Kidney capillary endothelial cell (primary cell): ENCODE measurements at regions not wholly inside any gene's neighbourhood (a gene's known extent, or its start where the extent isn't known, plus 50 kb on each side); places are given as distances from the start of the nearest gene placed in this dataset.
"Not testable (repeated sequence)": the region's sequence is repeated elsewhere in the genome, so short reads cannot be mapped to it uniquely, and the experiment has no call there.

Source experiments
- DNase-seq: peaks from one replicate; pipeline ENCODE4 v3.0.0-alpha.2; 2018; ENCODE audit warnings: low spot score

- DNase-seq, result no peak
Measured at GRCh38 chr11:134845474-134846327, 433.7 kb upstream of the B3GAT1 start.

DNA sequence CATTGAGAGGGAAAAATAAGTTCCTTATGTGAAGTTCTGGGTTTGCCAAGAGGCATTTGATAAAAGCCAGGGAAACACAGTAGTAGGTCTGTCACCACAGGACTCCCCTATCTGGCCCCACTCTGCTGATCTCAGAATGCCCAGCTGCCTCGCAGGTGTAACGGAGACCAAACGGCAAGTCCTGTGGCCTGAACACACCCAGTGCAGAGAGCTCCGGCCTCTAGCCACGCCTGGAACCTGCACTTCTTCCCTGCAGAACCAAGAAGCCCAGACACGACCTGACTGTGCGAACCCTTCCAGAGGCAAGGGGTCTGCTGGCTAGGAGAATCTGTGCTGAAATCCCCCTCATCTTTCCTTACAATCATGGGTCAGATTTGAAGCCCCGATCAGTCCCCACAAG is 432.8 kb upstream of the B3GAT1 start:
- DNase-seq, result no peak

DNA sequence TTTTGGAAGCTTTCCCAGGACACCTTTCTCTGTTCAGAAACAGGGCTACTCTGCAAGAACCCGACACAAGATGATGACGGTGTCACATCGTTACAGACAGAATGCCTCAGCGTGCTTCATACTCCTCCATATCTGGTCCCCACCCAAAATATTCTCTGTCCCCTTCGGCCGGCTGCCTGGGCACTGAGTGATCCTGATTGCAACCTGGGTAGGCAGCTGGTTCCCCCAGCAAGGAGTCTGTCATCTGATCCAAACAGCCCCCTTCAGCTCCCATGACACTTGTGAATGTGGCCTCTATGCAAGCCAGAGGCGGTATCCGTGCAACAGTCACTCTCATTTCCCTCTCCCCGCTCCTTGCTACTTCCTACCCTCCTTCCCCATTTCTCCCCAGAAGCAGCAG is 431.7 kb upstream of the B3GAT1 start:
- no peak for DNase-seq

- no peak for DNase-seq
Measured at GRCh38 chr11:134843020-134843419, 431.0 kb upstream of the B3GAT1 start.

GRCh38 chr11:134841972-134842371 is 429.9 kb upstream of the B3GAT1 start:
- no peak for DNase-seq

GRCh38 chr11:134841411-134841810 is 429.4 kb upstream of the B3GAT1 start:
- DNase-seq, result no peak

DNA sequence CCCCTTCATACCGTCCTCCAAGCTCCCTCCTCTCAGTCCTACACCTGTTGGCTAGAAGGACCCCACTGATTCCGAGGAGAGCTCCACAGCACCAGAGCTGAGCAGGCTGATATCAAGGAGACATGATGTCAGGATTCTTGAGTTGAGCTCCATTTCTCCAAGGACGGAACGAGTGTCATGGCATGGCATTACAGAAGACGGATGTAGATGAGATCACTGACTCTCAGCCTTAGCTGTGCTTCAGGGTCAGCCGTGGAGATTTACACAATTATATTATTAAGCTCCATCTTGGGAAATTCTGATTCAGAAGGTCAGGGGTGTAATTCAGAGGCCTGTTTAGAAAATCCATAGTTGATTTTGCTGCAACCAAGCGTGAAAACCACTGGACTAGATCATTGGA is 428.9 kb upstream of the B3GAT1 start:
- DNase-seq, result no peak

DNA sequence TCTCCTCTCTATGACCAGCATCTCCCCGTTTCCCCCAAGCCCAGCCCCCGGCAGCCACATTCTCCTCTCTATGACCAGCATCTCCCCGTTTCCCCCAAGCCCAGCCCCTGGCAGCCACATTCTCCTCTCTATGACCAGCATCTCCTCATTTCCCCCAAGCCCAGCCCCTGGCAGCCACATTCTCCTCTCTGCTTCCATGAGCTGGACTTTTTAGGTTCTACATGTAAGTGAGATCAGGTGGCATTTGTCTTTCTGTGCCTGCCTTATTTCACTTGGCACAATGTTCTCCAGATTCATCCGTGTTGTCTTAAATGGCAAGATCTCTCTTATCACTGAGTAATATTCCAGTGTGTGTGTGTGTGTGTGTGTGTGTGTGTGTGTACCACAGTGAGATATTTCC is 428.1 kb upstream of the B3GAT1 start:
- DNase-seq, result not testable (repeated sequence)

DNA sequence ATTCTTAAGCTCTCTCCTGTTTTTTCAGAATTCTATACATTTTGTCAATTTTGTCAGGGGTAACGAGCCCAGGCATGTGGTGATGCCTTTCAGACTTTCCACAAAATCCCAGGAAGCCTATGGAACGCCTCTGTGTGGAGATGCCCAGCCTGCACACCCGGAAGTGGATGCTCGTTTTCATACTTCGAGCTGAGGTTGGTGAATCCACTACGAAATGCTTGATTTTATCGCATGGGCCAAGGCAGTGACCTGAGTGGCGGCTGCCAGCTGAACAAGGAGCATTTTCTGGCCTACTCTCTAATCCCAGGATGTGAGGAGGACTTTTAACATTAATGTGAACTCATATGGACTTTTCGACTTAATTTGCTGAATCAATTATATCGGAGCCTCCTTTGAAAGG is 426.7 kb upstream of the B3GAT1 start:
- no peak for DNase-seq

GRCh38 chr11:134837887-134838232 is 425.8 kb upstream of the B3GAT1 start:
- no peak for DNase-seq

DNA sequence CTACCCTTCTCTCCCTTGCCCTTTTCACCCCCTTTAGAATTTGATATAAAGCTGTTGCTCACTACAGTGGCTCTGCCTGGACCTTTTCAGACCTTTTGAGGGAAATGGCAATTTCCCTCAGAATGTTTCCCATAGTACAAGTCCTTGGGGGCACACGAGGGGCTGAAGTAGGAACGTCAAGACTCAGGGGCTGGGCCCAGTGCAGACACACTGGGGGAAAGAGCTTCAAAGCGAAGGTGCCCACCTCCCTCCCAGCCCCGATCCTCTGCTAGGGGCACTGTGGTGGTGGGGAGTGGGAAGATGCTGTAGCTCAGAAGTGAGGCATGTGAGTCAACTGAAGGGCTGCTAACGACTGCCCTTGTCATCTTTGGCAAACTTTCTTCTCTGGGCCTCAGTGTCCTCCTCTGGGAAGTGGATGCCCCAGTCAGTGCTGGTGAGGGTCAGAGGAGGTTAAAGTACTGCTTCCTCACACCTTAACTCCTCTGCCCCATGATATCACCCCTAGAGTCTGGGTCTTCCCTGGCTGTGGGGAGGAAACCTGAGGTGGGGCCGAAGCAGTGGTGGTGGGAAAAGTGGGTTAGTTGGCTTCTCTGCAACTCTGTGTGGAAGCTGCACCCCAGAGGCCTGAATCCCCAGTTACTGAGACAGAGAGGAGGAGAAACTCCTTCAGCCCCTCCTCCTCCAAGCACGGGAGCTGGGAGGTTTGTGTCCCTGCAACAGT is 425.3 kb upstream of the B3GAT1 start:
- no peak for DNase-seq

DNA sequence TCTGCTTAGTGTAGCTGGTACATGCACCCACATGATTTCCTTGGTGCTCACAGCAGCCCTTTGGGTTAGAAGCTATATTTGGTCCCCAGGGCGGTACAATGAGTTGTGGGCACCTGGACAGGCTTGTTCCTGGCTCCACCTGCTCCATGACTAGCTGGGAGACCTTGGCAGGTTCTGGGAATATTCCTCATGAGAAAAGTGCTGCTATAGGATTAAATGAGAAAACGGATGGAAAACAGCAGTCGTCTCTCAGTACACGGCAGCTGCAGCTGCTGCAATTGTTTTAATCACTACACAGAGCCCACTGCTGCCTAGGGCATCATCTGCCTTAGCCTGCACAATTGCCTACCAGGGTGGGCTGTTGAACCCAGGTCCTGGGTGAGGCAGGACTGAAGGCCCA is 424.5 kb upstream of the B3GAT1 start:
- no peak for DNase-seq

DNA sequence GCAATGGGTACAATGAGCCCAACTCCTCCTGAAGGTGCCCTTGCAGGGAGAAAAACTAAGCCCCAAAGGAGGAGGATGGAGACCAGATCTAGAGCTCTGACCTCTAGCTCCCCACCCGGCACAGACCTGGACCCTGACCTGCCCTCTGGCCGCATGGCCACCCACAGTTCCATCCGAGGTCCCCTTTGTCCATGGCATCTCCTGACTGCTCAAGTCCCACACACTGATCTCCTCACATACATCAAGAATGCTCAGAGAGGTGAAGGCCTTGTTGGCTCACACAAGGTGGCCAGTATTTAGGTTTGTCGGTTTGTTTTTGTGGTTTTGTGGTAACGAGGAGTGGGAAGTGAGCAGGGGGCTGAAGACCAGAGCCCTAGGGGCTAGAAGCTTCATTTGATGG is 423.5 kb upstream of the B3GAT1 start:
- no peak for DNase-seq

GRCh38 chr11:134830312-134830711 is 418.3 kb upstream of the B3GAT1 start:
- no peak for DNase-seq

- DNase-seq, result no peak
Measured at GRCh38 chr11:134823970-134824369, 411.9 kb upstream of the B3GAT1 start.

DNA sequence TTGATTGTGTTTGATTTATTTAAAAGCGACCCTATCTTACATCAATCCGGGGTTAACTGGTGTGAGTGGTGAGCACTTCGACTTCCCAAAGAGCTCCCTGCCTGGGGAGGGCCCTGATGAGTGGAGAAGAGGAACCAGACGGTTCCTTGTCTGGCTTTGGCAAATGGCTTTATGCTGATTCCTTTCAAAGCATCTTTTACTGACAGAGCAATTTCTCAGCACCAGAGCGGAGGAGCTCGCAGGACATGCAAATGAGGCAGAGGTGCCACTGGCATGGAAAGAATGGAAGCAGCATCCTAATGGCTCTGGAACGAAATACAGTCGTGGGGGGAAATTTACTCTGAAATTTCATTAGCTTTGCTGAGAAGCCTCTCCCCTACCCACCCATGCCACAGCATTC is 410.9 kb upstream of the B3GAT1 start:
- DNase-seq, result no peak

GRCh38 chr11:134821422-134821821 is 409.4 kb upstream of the B3GAT1 start:
- DNase-seq, result no peak

- DNase-seq, result no peak
Measured at GRCh38 chr11:134819041-134819440, 407.0 kb upstream of the B3GAT1 start.

DNA sequence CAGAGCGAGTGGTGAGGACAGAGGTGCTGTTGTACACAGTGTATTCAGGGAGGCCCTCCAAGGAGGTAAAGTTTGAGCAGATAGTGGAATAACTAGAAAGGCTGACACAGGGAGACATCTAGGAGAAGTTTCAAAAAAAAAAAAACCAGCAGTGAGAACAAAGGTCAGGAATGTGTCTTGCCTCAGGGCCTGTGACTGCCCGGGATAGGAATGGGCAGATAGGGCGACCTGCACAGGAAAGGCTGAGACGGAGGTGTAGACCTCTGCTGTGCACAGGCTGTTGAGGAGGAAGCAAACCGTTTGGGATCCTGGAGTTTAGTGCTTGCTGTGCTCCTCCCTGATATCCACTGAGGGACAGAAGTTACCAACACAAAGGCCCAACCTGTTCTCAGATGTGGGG is 406.5 kb upstream of the B3GAT1 start:
- no peak for DNase-seq

DNA sequence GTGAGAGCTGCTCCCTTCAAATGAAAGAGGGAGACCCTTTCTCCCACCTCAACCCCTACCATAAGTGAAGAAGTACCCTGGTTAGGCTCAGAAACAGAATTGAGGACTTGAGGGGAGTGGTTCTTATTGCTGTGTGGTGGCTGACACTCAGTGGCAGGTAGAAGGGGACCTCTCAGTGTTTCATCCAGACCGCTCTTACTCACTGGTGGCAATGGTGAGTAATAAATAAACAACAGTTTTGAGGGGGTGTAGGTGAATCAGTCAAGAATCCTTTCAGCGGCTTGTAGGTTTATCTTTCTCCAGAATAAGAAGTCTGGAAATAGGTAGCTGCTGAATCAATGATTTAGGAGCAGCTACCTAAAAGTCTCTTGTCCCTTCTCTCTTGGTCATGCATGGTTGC is 403.4 kb upstream of the B3GAT1 start:
- no peak for DNase-seq

DNA sequence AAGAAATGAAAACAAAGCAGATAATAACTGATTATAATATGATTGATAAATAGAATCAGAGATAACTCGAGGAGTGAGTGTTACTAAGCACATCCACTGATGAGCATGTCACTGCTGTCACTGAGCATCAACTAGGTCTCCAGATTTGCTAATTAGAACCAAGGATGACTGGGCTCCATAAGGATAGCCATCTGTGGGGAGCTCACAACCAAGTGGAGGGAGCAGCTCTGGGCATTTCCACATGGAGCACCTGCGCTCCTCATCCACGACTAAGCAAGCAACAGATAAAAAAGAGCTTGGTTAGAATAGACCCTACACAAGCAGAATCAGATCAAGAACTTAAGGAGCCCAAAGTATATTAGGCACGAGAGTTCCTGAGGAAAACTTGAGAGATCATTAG is 396.0 kb upstream of the B3GAT1 start:
- no peak for DNase-seq

DNA sequence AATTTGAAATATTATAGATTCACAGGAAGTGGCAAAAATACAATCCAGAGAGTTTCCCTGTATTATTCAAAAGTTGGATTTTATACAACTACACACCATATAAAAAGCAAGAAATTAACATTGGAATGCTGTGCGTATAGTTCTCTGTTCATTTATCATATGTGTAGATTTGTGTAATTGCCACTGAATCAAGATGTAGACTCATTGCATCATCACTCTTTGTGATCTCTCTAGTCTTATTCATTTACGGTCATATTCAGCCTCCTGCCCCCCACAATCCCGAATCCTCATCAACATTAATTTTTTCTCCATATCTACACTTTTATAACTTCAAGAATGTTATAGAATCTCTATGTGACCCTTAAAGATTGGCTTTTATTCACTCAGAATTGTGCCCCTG is 390.6 kb upstream of the B3GAT1 start:
- DNase-seq, result no peak

DNA sequence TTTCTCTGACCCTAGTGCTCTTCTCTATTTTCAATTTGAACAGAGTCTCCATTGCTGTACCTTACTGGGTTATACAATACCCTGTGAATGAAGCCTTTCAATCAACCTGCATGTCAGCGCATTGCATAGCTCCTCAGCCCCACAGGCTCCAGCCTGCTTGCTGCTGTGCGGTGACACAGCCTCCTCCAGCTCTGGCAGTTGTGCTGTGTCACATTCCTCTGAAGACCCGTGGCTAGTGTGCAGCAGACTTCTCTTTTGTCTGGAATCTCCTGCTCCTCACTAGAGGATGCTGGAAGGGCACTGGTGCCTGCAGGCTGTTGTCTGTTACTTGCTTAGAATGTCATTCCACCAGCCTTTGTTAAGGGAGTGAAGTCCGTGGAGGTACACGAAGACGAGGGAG is 390.1 kb upstream of the B3GAT1 start:
- DNase-seq, result no peak

DNA sequence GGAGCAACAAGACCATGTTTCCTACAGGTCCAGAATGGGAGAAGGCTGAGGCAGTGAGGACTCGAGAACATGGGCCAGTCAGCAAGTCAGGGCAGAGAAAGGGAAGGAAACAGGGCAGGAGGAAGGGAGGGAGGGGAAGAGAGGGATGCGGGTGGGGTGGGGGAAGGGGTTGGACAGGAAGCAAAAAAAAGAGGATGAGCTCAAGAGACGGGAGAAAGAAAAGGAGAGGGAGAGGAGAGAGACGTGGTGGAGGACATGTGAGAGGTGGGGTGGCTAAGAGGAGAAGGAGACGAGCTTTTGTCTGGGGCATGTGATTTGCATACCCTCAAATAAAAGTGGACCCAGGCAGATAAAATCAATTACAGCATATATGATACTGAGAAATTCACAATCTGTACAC is 389.5 kb upstream of the B3GAT1 start:
- no peak for DNase-seq
